ENCODE measurements at regions not wholly inside any gene's neighbourhood (a gene's known extent, or its start where the extent isn't known, plus 50 kb on each side); places are given as distances from the start of the nearest gene placed in this dataset.
"Not testable (repeated sequence)": the region's sequence is repeated elsewhere in the genome, so short reads cannot be mapped to it uniquely, and the experiment has no call there.

- no peak for DNase-seq
These were observed 129.4 kb upstream of the BASP1 start for GRCh38 chr5:17088051-17088450.

- DNase-seq, result peak; percentile 20
These were observed 128.4 kb upstream of the BASP1 start for GRCh38 chr5:17089001-17089400.

- no peak for DNase-seq
These were observed 127.7 kb upstream of the BASP1 start for GRCh38 chr5:17089690-17090089.

- DNase-seq, result no peak
These were observed 126.6 kb upstream of the BASP1 start for GRCh38 chr5:17090839-17091238.

GRCh38 chr5:17094830-17095229 is 122.6 kb upstream of the BASP1 start:
- DNase-seq, result no peak

- no peak for DNase-seq
These were observed 120.3 kb upstream of the BASP1 start for GRCh38 chr5:17096952-17097695.

GRCh38 chr5:17099946-17100345 is 117.5 kb upstream of the BASP1 start:
- DNase-seq, result no peak

GRCh38 chr5:17103461-17103860 is 114.0 kb upstream of the BASP1 start:
- DNase-seq, result no peak

GRCh38 chr5:17105744-17106418 is 111.5 kb upstream of the BASP1 start:
- DNase-seq, result peak; percentile 50

GRCh38 chr5:17106521-17106920 is 110.9 kb upstream of the BASP1 start:
- DNase-seq, result no peak

GRCh38 chr5:17112091-17112716 is 105.2 kb upstream of the BASP1 start:
- DNase-seq, result not testable (repeated sequence)

GRCh38 chr5:17113174-17113958 is 104.1 kb upstream of the BASP1 start:
- DNase-seq, result no peak

GRCh38 chr5:17114233-17114632 is 103.2 kb upstream of the BASP1 start:
- no peak for DNase-seq

- no peak for DNase-seq
These were observed 102.5 kb upstream of the BASP1 start for GRCh38 chr5:17114715-17115599.

- DNase-seq, result no peak
These were observed 101.6 kb upstream of the BASP1 start for GRCh38 chr5:17115855-17116254.

GRCh38 chr5:17118631-17119030 is 98.8 kb upstream of the BASP1 start:
- DNase-seq, result peak; percentile 77

- no peak for DNase-seq
These were observed 97.2 kb upstream of the BASP1 start for GRCh38 chr5:17120209-17120608.

- DNase-seq, result no peak
These were observed 95.7 kb upstream of the BASP1 start for GRCh38 chr5:17121776-17122175.

- no peak for DNase-seq
These were observed 94.4 kb upstream of the BASP1 start for GRCh38 chr5:17123010-17123409.

GRCh38 chr5:17123773-17124172 is 93.7 kb upstream of the BASP1 start:
- not testable (repeated sequence) for DNase-seq

- DNase-seq, result peak; percentile 74
These were observed 89.6 kb upstream of the BASP1 start for GRCh38 chr5:17127743-17128231.
